Suprapubic skin (tissue), 4 donors: ENCODE measurements at regions not wholly inside any gene's neighbourhood (a gene's known extent, or its start where the extent isn't known, plus 50 kb on each side); places are given as distances from the start of the nearest gene placed in this dataset.

Source experiments
- CTCF ChIP-seq, 2 donors: fragments of 200-600 bp in 1 of 2; fragments of 450-650 bp in 1 of 2; sonication (generic) in 1 of 2; IDR thresholded peaks; one replicate each; pipeline ENCODE4 v1.5.1; 2016 to 2019; ENCODE audit warnings: antibody characterized with exemption in 2 of 2, mild to moderate bottlenecking in 1 of 2, moderate library complexity in 1 of 2
- EP300 ChIP-seq: sonication (generic); formaldehyde crosslinking; IDR thresholded peaks from one replicate; pipeline ENCODE4 v1.6.1; 2017; ENCODE audit warnings: antibody characterized with exemption
- POLR2A ChIP-seq, 2 donors: fragments of 450-650 bp; IDR thresholded peaks; one replicate each; pipeline ENCODE4 v1.6.1; 2017; ENCODE audit warnings: antibody characterized with exemption in 2 of 2, mild to moderate bottlenecking in 2 of 2, moderate library complexity in 2 of 2
- POLR2AphosphoS5 ChIP-seq, 3 donors: sonication (generic); formaldehyde crosslinking; IDR thresholded peaks; one replicate each; pipeline ENCODE4 v1.6.1; 2017; ENCODE audit warnings: antibody characterized with exemption in 3 of 3

GRCh38 chr19:28061111-28061510 lies 1151.8 kb downstream of the UQCRFS1 start:
- TF ChIP-seq CTCF (IDR thresholded peaks at IDR 0.05): no peak
- TF ChIP-seq POLR2AphosphoS5 (IDR thresholded peaks at IDR 0.05): no peak
- TF ChIP-seq POLR2A (IDR thresholded peaks at IDR 0.05): no peak
- TF ChIP-seq EP300: no peak
